IMR-90 (cell line): ENCODE measurements at regions not wholly inside any gene's neighbourhood (a gene's known extent, or its start where the extent isn't known, plus 50 kb on each side); places are given as distances from the start of the nearest gene placed in this dataset.

Experiments used
- ATAC-seq: fragments of 200-7000 bp; cut with Tn5 transposase; 2 replicates; pipeline ENCODE4 v1.9.1; 2020; ENCODE audit warnings: low read depth, mild to moderate bottlenecking, moderate library complexity
- BruUV-seq: library from RNA; stranded (reverse); fragments of 400-500 nt; replicated peaks from 2 replicates; lab custom pipeline; 2021; lab: Mats Ljungman, UMichigan
- CTCF ChIA-PET: fragments of 300-600 bp; formaldehyde crosslinking; extraction: SDS; loops from one replicate; lab custom pipeline; 2021; ENCODE audit warnings: antibody characterized with exemption; lab: Yijun Ruan, JAX
- POLR2A ChIA-PET: fragments of 300-600 bp; sonication (Branson Sonifier 250); formaldehyde crosslinking; loops from one replicate; lab custom pipeline; 2022; ENCODE audit warnings: antibody characterized with exemption; ENCODE audit not compliant: unreplicated experiment; lab: Charles Lee
- DNase-seq: peaks from one replicate; pipeline ENCODE4 v3.0.0; 2013
- H2AFZ ChIP-seq: replicated peaks from 2 replicates; pipeline ENCODE3; 2013; ENCODE audit warnings: low read length, mild to moderate bottlenecking; ENCODE audit not compliant: poor library complexity
- H2AK5ac ChIP-seq: 2 replicates; pipeline ENCODE4 v1.6.1; 2013; ENCODE audit warnings: low read depth, low read length, inconsistent platforms
- H2AK9ac ChIP-seq: replicated peaks from 2 replicates; pipeline ENCODE3; 2013; ENCODE audit warnings: mild to moderate bottlenecking, low read depth, low read length, moderate library complexity; ENCODE audit not compliant: poor library complexity
- H2BK120ac ChIP-seq: 2 replicates; pipeline ENCODE4 v1.6.1; 2013; ENCODE audit warnings: low read depth, low read length, inconsistent platforms
- H2BK15ac ChIP-seq: 3 replicates; pipeline ENCODE4 v1.6.1; 2013; ENCODE audit warnings: low read depth, low read length, inconsistent platforms
- H2BK20ac ChIP-seq: 2 replicates; pipeline ENCODE4 v1.6.1; 2013; ENCODE audit warnings: low read depth, mild to moderate bottlenecking, inconsistent platforms, low read length, moderate library complexity
- H2BK5ac ChIP-seq: 2 replicates; pipeline ENCODE4 v1.6.1; 2013; ENCODE audit warnings: mild to moderate bottlenecking, low read depth, low read length, inconsistent platforms; ENCODE audit not compliant: poor library complexity, severe bottlenecking
- H3K14ac ChIP-seq: replicated peaks from 2 replicates; pipeline ENCODE4 v1.6.1; 2013; ENCODE audit warnings: low read depth, low read length, inconsistent platforms
- H3K18ac ChIP-seq: 2 replicates; pipeline ENCODE4 v1.6.1; 2013; ENCODE audit warnings: low read depth, low read length, control low read depth
- H3K23ac ChIP-seq: 2 replicates; pipeline ENCODE4 v1.6.1; 2013; ENCODE audit warnings: low read depth, low read length, inconsistent platforms
- H3K27ac ChIP-seq: 2 replicates; pipeline ENCODE4 v1.5.1; 2013; ENCODE audit warnings: mild to moderate bottlenecking, control low read depth, low read length; ENCODE audit not compliant: insufficient read depth
- H3K27me3 ChIP-seq: 2 replicates; pipeline ENCODE4 v1.6.1; 2013; ENCODE audit warnings: low read length; ENCODE audit not compliant: control insufficient read depth, insufficient read depth
- H3K36me3 ChIP-seq: 2 replicates; pipeline ENCODE4 v1.6.1; 2013; ENCODE audit warnings: low read length, mixed read lengths; ENCODE audit not compliant: control insufficient read depth, insufficient read depth
- H3K4ac ChIP-seq: 2 replicates; pipeline ENCODE4 v1.6.1; 2013; ENCODE audit warnings: low read depth, low read length, inconsistent platforms
- H3K4me1 ChIP-seq: 2 replicates; pipeline ENCODE4 v1.6.1; 2013; ENCODE audit warnings: low read length, mixed read lengths; ENCODE audit not compliant: control insufficient read depth, insufficient read depth
- H3K4me2 ChIP-seq: 2 replicates; pipeline ENCODE4 v1.6.1; 2013; ENCODE audit warnings: low read depth, mild to moderate bottlenecking, control low read depth, low read length, moderate library complexity
- H3K4me3 ChIP-seq: 2 replicates; pipeline ENCODE4 v1.5.1; 2013; ENCODE audit warnings: low read depth, mild to moderate bottlenecking, control low read depth, low read length, moderate library complexity; ENCODE audit not compliant: insufficient read depth
- H3K56ac ChIP-seq: 2 replicates; pipeline ENCODE4 v1.6.1; 2013; ENCODE audit warnings: low read length, inconsistent platforms; ENCODE audit not compliant: insufficient read depth; ENCODE audit errors: extremely low read depth
- H3K79me1 ChIP-seq, 2 experiments: 2 replicates each; pipeline ENCODE4 v1.6.1; 2013; ENCODE audit warnings: low read length in 2 of 2, inconsistent platforms in 1 of 2, low read depth in 1 of 2
- H3K9ac ChIP-seq: 2 replicates; pipeline ENCODE4 v1.6.1; 2013; ENCODE audit warnings: low read depth, low read length, control low read depth
- H3K9me1 ChIP-seq: 2 replicates; pipeline ENCODE4 v1.6.1; 2013; ENCODE audit warnings: low read length, inconsistent platforms; ENCODE audit not compliant: insufficient read depth
- H3K9me3 ChIP-seq: 2 replicates; pipeline ENCODE4 v1.6.1; 2013; ENCODE audit warnings: low read length; ENCODE audit not compliant: control insufficient read depth, insufficient read depth
- H4K20me1 ChIP-seq: 2 replicates; pipeline ENCODE4 v1.6.1; 2013; ENCODE audit warnings: low read length, inconsistent platforms; ENCODE audit not compliant: insufficient read depth
- H4K5ac ChIP-seq: 2 replicates; pipeline ENCODE4 v1.6.1; 2013; ENCODE audit warnings: mild to moderate bottlenecking, low read depth, low read length, control low read depth
- H4K8ac ChIP-seq, 2 experiments: 2 replicates each; pipeline ENCODE4 v1.6.1; 2013; ENCODE audit warnings: low read depth in 2 of 2, low read length in 2 of 2, control low read depth in 1 of 2, inconsistent platforms in 1 of 2
- H4K91ac ChIP-seq: 2 replicates; pipeline ENCODE4 v1.6.1; 2013; ENCODE audit warnings: low read depth, low read length, inconsistent platforms; ENCODE audit not compliant: insufficient read depth
- BHLHE40 ChIP-seq: fragments of 150-350 bp; IDR thresholded peaks from 2 replicates; pipeline ENCODE4 v1.6.1; 2016; ENCODE audit warnings: mild to moderate bottlenecking, low read depth, low read length
- CEBPB ChIP-seq: IDR thresholded peaks from 2 replicates; pipeline ENCODE4 v1.6.1; 2012; ENCODE audit warnings: low read depth, low read length, improper control_type of control experiment
- CHD1 ChIP-seq: IDR thresholded peaks from 2 replicates; pipeline ENCODE4 v1.6.1; 2012; ENCODE audit warnings: low read depth, low read length, improper control_type of control experiment
- RFX5 ChIP-seq: IDR thresholded peaks from 2 replicates; pipeline ENCODE4 v1.8.0; 2012; ENCODE audit warnings: low read depth, mild to moderate bottlenecking, low read length, moderate library complexity
- WGBS, 2 experiments: methylation state at CpG; one replicate each; pipeline versions ENCODE4 v1.1.5 to v1.1.7; 2013; ENCODE audit warnings: missing lambda C conversion rate in 2 of 2; ENCODE audit not compliant: insufficient read length in 1 of 2; ENCODE audit errors: extremely low coverage in 2 of 2; 5-methylcytosine and 5-hydroxymethylcytosine counted together
- dilution Hi-C: fragments of 300-500 bp; cut with HindIII; formaldehyde crosslinking; loops from one replicate; pipeline ENCODE4 v1.14.3; 2018; ENCODE audit warnings: low sequenced_read_pairs; ENCODE audit not compliant: unreplicated experiment
- in situ Hi-C: fragments of 300-500 bp; cut with MboI; formaldehyde crosslinking; loops from 3 replicates; pipeline ENCODE4 v1.14.3; 2019; ENCODE audit warnings: low sequenced_read_pairs, inconsistent platforms, mixed read lengths
- intact Hi-C: fragments of 100-400 bp; cut with micrococcal nuclease; formaldehyde crosslinking; loops from 2 replicates; pipeline ENCODE4 v1.10.0; 2022

GRCh38 chr12:5307065-5307464 lies 124.8 kb upstream of the NTF3 start:
- H4K20me1 ChIP-seq = no peaks in the 10 kb centered on the region
- no peaks in the 10 kb centered on the region for H3K4me1 ChIP-seq
- no peaks in the 10 kb centered on the region for H3K79me1 ChIP-seq
- POLR2A ChIA-PET = no interaction called here
- no peak overlapping the region for H2BK120ac ChIP-seq
- no peak for TF ChIP-seq BHLHE40
- TF ChIP-seq RFX5 = no peak
- TF ChIP-seq CEBPB = no peak
- TF ChIP-seq CHD1 = no peak
- H2BK20ac ChIP-seq = no peak overlapping the region
- no peak overlapping the region for H4K91ac ChIP-seq
- intact Hi-C loops (no loop called here), in situ Hi-C loops (no loop called here), dilution Hi-C loops (no loop called here)
- H3K9me1 ChIP-seq = no peaks in the 10 kb centered on the region; the same call in 1 of the 2 replicates
- no CpG with 5 or more reads among the region's 3 CpGs for WGBS, 2 experiments
- BruUV-seq = no TSS peak
- H3K4ac ChIP-seq = no peak overlapping the region
- H3K36me3 ChIP-seq = no peaks in the 10 kb centered on the region
- no peak overlapping the region for H2BK5ac ChIP-seq
- H3K14ac ChIP-seq = no peak overlapping the region
- no peak overlapping the region for H3K4me3 ChIP-seq
- H3K23ac ChIP-seq = no peak overlapping the region
- CTCF ChIA-PET = no interaction called here
- no peak overlapping the region for H3K18ac ChIP-seq
- no peak overlapping the region for H2AK9ac ChIP-seq
- DNase-seq = no peak
- no peak overlapping the region for H3K9ac ChIP-seq
- H3K9me3 ChIP-seq = no peaks in the 10 kb centered on the region
- H4K8ac ChIP-seq = no peak overlapping the region
- no peak overlapping the region for H2AK5ac ChIP-seq
- no peak overlapping the region for H2BK15ac ChIP-seq
- no peak overlapping the region for H3K56ac ChIP-seq
- ATAC-seq = no peak
- no peak overlapping the region for H3K27ac ChIP-seq
- H3K27me3 ChIP-seq = no peaks in the 10 kb centered on the region; the same call in 1 of the 2 replicates
- H3K4me2 ChIP-seq = no peak overlapping the region
- no peak overlapping the region for H4K5ac ChIP-seq
- H2AFZ ChIP-seq = no peak overlapping the region
